Gastroesophageal sphincter (tissue), 3 donors: ENCODE measurements at regions not wholly inside any gene's neighbourhood (a gene's known extent, or its start where the extent isn't known, plus 50 kb on each side); places are given as distances from the start of the nearest gene placed in this dataset.

ENCODE experiments used
- CTCF ChIP-seq, 4 experiments: fragments of 200-600 bp in 2 of 4; fragments of 450-650 bp in 2 of 4; sonication (generic) in 1 of 4; IDR thresholded peaks; one replicate each; pipeline ENCODE4 v1.5.1; 2017 to 2019; ENCODE audit warnings: antibody characterized with exemption in 4 of 4, mild to moderate bottlenecking in 2 of 4, moderate library complexity in 2 of 4
- EP300 ChIP-seq: sonication (generic); formaldehyde crosslinking; IDR thresholded peaks from one replicate; pipeline ENCODE4 v1.6.1; 2017; ENCODE audit warnings: antibody characterized with exemption, mild to moderate bottlenecking
- POLR2A ChIP-seq, 2 donors: fragments of 450-650 bp; IDR thresholded peaks; one replicate each; pipeline ENCODE4 v1.6.1; 2017; ENCODE audit warnings: antibody characterized with exemption in 2 of 2, mild to moderate bottlenecking in 2 of 2, moderate library complexity in 1 of 2
- POLR2AphosphoS5 ChIP-seq: sonication (generic); formaldehyde crosslinking; IDR thresholded peaks from one replicate; pipeline ENCODE4 v1.6.1; 2017; ENCODE audit warnings: antibody characterized with exemption

DNA sequence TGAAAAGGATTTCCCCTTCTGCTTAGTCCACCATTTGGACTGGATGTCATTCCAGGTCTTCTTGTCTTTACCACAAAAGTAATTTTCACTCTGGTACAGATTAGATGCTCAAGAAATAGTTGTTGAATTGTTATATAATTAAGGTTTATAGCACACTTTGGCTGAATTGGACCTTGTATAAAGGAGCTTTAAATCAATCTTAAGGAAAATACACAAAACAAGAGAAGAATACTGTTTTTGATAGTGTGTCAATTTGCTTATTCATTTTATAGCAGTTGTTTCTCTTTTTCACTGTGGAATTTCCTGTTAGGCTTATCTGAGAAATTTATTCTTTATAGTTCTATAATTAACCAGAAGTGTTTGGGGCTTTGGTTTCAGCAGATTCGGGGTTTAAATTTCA lies 62.7 kb upstream of the TDRD3 start:
- no peak for TF ChIP-seq CTCF (IDR thresholded peaks at IDR 0.05)
- TF ChIP-seq POLR2AphosphoS5, result no peak
- TF ChIP-seq POLR2A (IDR thresholded peaks at IDR 0.05), result no peak
- TF ChIP-seq EP300, result no peak
